ENCODE measurements at regions not wholly inside any gene's neighbourhood (a gene's known extent, or its start where the extent isn't known, plus 50 kb on each side); places are given as distances from the start of the nearest gene placed in this dataset.
"Not testable (repeated sequence)": the region's sequence is repeated elsewhere in the genome, so short reads cannot be mapped to it uniquely, and the experiment has no call there.

DNA sequence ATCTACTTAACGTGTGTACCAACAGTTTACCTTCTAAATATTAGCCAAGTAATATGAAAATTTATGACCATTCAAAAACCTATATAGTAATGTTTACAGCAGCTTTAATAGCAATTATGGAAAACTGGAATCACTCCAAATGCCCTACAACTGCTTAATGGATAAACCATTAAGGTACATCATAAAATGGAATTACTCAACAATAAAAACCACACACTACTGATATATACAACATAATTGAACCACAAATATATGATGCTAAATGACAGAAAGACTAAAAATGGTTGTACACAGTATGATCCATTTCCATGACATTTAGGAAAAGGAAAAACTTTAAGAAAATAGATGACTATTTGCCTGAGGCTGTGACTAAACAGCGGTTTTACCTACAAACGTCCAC, 467.1 kb upstream of the EPHA6 start:
- ATAC-seq (ENCODE audit: low FRiP score) = no peak
- TF ChIP-seq CTCF (IDR thresholded peaks at IDR 0.05) = no peak
- no peak for DNase-seq (ENCODE audit: low spot score)

DNA sequence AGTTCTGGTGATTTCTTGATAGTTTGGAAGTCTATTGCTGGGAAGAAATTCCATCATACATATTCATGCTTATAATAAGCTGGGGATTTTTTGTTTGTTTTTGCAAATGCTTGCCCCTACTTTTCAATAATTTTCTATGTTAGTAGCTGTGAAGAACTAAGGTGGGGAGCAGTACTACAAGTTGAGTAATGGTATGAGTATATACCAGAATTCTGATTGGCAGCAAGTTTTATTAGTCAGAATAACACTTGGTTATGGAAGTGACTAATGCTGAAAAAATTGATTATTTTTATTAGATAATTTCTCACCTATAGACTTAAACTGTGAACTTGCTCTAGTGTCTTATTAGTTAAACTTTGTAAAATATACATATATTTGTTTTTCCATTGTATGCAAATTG, 462.8 kb upstream of the EPHA6 start:
- not testable (repeated sequence) for ATAC-seq (ENCODE audit: low FRiP score); DNase-seq (ENCODE audit: low spot score)

DNA sequence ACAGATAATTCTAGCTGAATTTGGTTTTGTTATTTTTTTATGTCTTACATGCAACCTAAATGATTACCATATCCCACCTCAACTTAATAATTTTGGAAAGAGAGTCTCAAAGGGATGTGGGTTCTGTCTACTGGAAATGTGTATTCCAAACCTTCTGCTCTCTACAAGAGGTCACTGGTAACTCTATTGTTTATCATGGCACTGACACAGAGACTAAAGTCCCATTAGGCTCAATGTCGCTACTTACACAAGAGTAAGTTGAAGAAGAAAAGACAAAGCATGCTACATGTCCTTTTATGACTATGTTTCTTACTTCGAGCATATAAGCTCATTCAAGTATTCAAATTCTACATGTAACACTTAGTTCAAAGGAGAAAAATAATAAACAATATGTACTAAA, 460.3 kb upstream of the EPHA6 start:
- no peak for TF ChIP-seq CTCF (IDR thresholded peaks at IDR 0.05)
- no peak for ATAC-seq (ENCODE audit: low FRiP score)
- DNase-seq (ENCODE audit: low spot score) = no peak

GRCh38 chr3:96354742-96355141, 459.7 kb upstream of the EPHA6 start:
- no peak for TF ChIP-seq CTCF (IDR thresholded peaks at IDR 0.05)
- DNase-seq (ENCODE audit: low spot score) (no peak), ATAC-seq (ENCODE audit: low FRiP score) (no peak)

DNA sequence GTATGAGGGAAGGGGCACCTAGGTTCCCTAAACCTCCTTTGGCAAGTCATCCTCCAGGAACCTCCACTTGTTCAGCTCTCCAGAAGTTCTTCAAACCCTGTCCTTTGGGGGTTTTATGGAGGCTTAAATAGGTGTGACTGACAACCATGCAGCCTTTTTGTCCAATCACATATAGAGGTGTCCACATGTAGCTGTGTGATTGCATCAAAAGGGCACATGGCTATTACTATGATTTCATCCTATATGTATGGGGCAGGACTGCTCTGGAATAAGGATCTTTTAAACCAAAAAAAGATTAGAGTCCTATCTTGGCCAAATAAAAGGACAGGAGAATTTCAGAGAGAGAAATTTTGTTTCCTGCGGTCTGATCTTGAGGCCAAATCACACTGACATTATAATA, 453.2 kb upstream of the EPHA6 start:
- no peak for TF ChIP-seq CTCF (IDR thresholded peaks at IDR 0.05)
- no peak for DNase-seq (ENCODE audit: low spot score)
- no peak for ATAC-seq (ENCODE audit: low FRiP score)

GRCh38 chr3:96370637-96371036, 443.8 kb upstream of the EPHA6 start:
- ATAC-seq (ENCODE audit: low FRiP score) (no peak), DNase-seq (ENCODE audit: low spot score) (no peak)
- no peak for TF ChIP-seq CTCF (IDR thresholded peaks at IDR 0.05)

GRCh38 chr3:96410006-96410730, 404.2 kb upstream of the EPHA6 start:
- DNase-seq (ENCODE audit: low spot score) (no peak), ATAC-seq (ENCODE audit: low FRiP score) (no peak)
- no peak for TF ChIP-seq CTCF (IDR thresholded peaks at IDR 0.05)
